Activated naive CD8-positive, alpha-beta T cell (primary cell): ENCODE measurements at regions not wholly inside any gene's neighbourhood (a gene's known extent, or its start where the extent isn't known, plus 50 kb on each side); places are given as distances from the start of the nearest gene placed in this dataset.
"Not testable (repeated sequence)": the region's sequence is repeated elsewhere in the genome, so short reads cannot be mapped to it uniquely, and the experiment has no call there.

Experiments
- H3K27ac Mint-ChIP-seq: one replicate; pipeline ENCODE4 v1.8.0; 2021; ENCODE audit warnings: mixed read lengths
- H3K27me3 Mint-ChIP-seq: one replicate; pipeline ENCODE4 v1.8.0; 2021; ENCODE audit warnings: mixed read lengths
- H3K36me3 Mint-ChIP-seq: one replicate; pipeline ENCODE4 v1.8.0; 2021; ENCODE audit warnings: mixed read lengths
- H3K4me1 Mint-ChIP-seq: one replicate; pipeline ENCODE4 v1.8.0; 2021; ENCODE audit warnings: low read depth, mixed read lengths
- H3K4me3 Mint-ChIP-seq: one replicate; pipeline ENCODE4 v1.8.0; 2021; ENCODE audit warnings: mild to moderate bottlenecking, mixed read lengths
- H3K9me3 Mint-ChIP-seq: one replicate; pipeline ENCODE4 v1.8.0; 2021; ENCODE audit warnings: low read depth, mixed read lengths

DNA sequence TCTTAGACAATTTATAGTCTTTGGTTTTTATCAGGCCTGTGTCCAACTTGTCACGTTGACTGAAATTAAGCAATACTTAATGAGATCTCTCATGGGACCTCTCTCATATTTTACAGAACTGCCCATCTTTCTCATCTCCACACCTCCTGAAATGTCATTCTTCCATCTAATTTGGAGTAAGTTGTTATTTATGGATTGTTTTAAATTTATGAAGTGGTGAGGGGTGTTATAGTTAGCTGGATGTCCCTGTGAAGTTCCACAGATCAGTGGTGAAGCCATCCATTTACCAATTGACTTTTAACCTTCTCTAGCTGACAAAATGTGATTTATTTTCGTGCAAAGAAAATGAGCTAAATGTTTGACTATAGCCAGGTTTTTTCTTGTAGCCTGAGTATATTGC is 824.9 kb downstream of the KCNJ2 start:
- H3K27ac Mint-ChIP-seq: no peak overlapping the region
- no peaks in the 10 kb centered on the region for H3K4me1 Mint-ChIP-seq
- no peaks in the 10 kb centered on the region for H3K27me3 Mint-ChIP-seq
- peaks cover 9% of the 10 kb centered on the region for H3K9me3 Mint-ChIP-seq
- H3K4me3 Mint-ChIP-seq: no peak overlapping the region
- H3K36me3 Mint-ChIP-seq: no peaks in the 10 kb centered on the region

DNA sequence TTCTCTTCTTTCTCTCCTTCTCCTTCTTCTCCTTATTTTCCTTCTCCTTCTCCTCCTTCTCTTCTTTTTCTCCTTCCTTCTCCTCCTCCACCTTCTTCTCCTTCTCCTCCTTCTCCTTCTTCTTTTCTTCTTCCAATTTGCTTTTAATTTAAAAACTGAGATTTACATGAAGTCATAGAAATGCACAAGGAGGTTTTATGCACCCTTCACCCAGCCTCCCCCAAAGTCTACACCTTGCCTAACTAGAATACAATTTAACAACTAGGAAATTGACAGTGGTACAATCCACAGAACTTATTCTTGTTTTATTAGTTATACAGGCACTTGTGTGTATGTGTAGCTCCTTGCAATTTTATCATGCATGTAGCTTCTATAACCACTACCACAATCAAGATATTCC is 826.7 kb downstream of the KCNJ2 start:
- Mint-ChIP-seq H3K4me3 (no peak overlapping the region), H3K27ac (no peak overlapping the region), H3K9me3 (peaks cover 9% of the 10 kb centered on the region), H3K4me1 (no peaks in the 10 kb centered on the region), H3K36me3 (no peaks in the 10 kb centered on the region), H3K27me3 (no peaks in the 10 kb centered on the region)

DNA sequence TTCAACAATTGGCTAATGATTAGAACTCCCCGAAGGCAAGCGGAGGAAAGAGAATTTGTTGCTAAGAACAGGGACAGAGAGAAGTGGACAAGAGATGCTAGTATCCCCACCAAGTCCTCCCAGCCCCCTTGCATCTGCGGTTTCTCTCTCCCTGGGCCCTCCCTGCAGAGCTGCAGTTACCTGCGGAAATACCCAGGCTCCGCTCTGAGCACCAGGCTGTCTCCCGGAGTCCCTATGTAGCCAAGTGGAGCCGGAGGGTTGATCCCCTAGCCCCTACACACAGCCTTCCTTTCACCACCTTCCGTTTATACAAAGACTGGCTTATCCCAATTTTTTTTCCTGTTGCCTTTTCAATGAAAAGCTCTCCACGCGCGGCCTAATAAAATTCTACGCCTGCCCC is 834.4 kb downstream of the KCNJ2 start:
- Mint-ChIP-seq H3K27me3 (no peaks in the 10 kb centered on the region), H3K4me3 (no peak overlapping the region), H3K27ac (no peak overlapping the region), H3K36me3 (no peaks in the 10 kb centered on the region), H3K9me3 (no peaks in the 10 kb centered on the region), H3K4me1 (no peaks in the 10 kb centered on the region)

DNA sequence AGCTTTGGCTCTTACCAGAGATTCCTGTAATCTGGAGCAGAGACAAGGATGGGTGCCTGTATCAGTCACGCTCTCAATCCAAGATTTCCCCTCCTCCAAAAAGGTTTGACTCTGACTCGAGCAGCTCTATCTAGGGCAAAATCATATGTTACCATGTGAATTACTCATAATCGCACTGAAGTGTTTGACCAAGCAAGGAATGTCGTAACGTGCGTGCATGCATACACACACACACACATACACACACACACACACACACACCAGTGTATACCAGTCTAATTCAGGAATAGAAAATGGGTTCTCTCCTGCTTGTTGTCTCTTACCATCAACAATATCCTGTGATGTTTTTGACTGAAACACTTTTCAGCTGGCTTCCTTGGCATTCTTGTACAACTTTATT is 835.1 kb downstream of the KCNJ2 start:
- Mint-ChIP-seq H3K4me1 (no peaks in the 10 kb centered on the region), H3K9me3 (no peaks in the 10 kb centered on the region), H3K4me3 (no peak overlapping the region), H3K27me3 (no peaks in the 10 kb centered on the region), H3K27ac (no peak overlapping the region), H3K36me3 (no peaks in the 10 kb centered on the region)

DNA sequence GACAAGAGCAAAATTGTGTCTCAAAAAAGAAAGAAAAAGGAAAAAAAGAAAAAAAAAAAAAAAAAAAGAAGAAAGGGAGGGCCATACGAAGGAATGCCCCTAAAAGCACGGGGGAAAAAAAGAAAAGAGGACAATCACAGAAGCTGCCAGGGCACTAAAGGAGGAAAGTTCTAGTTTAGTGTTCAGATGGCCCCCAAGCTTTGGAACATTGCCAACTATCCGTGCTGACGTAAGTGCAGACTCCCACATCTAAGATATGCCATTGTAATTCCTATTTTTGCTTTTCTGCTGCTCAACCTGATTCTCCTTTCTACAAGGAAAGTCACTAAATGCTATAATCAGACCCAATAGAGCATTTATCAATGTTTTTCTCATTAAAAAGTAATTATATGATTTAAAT is 842.1 kb downstream of the KCNJ2 start:
- Mint-ChIP-seq H3K36me3 (no peaks in the 10 kb centered on the region), H3K27me3 (no peaks in the 10 kb centered on the region), H3K9me3 (no peaks in the 10 kb centered on the region), H3K4me1 (no peaks in the 10 kb centered on the region), H3K27ac (no peak overlapping the region), H3K4me3 (no peak overlapping the region)

DNA sequence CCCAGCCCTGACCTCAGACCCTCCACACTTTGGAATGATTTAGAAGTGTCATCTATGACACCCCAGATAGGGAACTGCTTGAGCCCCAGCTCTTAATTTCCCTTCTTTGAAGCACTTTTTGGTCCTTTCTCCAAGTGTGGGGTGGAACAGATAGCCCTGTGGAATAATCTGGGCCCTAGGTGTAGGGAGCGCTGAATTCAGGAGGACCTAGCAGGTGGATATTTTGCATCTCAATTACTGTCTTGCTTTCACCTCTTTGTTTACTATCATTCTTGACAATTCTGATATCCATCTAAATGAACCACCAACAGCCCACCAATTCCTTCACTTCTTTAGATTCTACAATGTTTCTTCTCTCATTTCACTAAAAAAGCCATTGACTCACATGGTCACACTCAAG is 850.4 kb downstream of the KCNJ2 start:
- Mint-ChIP-seq H3K27me3 (no peaks in the 10 kb centered on the region), H3K9me3 (no peaks in the 10 kb centered on the region), H3K4me3 (no peak overlapping the region), H3K4me1 (no peaks in the 10 kb centered on the region), H3K36me3 (no peaks in the 10 kb centered on the region), H3K27ac (no peak overlapping the region)

DNA sequence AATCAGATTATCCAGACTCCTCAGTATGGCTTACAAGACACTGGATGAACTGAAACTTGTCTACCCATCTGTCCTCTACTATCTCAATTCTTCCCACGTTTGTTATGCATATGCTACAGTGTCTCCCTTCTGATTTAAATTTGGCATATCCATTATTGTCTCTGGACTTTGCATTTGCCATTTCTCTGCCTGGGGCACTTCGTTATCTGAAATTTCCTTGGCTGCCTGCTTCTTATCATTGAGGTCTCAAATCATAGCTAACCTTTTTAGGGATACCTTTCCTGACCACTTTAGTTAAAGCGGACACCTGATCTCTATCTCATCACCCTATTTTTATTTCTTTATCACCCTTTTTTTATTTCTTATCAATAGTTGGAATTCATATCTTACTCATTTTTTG is 853.4 kb downstream of the KCNJ2 start:
- H3K27ac Mint-ChIP-seq: no peak overlapping the region
- H3K36me3 Mint-ChIP-seq: no peaks in the 10 kb centered on the region
- H3K9me3 Mint-ChIP-seq: no peaks in the 10 kb centered on the region
- H3K27me3 Mint-ChIP-seq: no peaks in the 10 kb centered on the region
- H3K4me1 Mint-ChIP-seq: no peaks in the 10 kb centered on the region
- no peak overlapping the region for H3K4me3 Mint-ChIP-seq

DNA sequence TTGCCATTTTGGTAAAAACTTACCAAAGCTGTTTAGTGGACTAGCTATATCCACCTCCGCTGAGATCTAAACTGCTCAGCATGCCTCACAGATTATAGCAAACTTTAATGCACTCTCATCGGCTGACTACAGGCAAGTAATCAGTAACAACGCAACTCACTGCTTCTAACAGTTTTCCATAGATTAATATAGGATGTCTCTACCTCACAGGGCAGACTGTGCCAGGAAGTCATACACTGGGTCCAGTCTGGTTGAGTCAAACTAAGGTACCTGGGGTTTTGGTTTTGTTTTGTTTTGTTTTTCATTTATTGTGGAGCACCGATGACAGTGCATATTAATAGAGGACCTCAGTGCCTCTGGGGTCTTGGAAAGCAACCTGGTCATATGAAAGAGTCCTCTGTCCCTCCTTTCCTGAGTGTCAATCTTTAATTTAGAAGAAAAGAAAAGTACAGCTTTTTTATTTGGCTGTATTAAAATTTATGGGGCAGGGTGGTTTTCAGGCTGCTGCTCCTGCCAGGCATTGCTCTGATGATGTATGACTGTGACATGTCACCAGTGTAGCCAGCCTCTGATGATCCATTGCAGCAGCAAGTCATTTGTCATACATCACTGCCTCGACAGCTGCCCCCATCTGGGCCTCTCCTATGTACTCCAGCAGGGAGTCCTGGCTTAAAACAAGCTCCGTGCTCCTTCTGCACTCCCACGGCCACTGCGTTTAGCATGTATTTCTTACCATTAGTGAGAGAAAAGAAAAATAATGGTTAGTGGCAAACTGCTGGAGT is 854.1 kb downstream of the KCNJ2 start:
- no peaks in the 10 kb centered on the region for H3K27me3 Mint-ChIP-seq
- H3K27ac Mint-ChIP-seq: no peak overlapping the region
- H3K4me3 Mint-ChIP-seq: no peak overlapping the region
- no peaks in the 10 kb centered on the region for H3K4me1 Mint-ChIP-seq
- no peaks in the 10 kb centered on the region for H3K36me3 Mint-ChIP-seq
- no peaks in the 10 kb centered on the region for H3K9me3 Mint-ChIP-seq

DNA sequence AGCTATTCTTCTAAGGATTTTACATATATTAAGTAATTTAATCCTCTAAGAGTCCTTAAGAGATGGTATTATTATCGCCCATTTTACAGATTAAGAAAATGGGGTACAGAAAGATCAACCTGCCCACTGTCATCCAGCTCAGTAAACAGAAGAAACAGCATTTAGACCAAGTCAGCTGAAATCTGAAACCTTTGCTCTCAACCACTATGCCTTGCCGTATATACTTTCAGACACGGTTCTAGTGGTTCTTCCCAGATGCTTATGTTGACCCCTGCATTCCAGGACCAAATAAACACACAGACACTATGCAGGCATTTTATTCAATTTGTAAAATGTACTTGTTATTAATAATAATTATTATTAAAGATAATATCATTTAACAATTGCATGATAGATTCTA is 854.8 kb downstream of the KCNJ2 start:
- no peaks in the 10 kb centered on the region for H3K4me1 Mint-ChIP-seq
- H3K27me3 Mint-ChIP-seq: no peaks in the 10 kb centered on the region
- no peaks in the 10 kb centered on the region for H3K9me3 Mint-ChIP-seq
- H3K4me3 Mint-ChIP-seq: no peak overlapping the region
- H3K27ac Mint-ChIP-seq: no peak overlapping the region
- no peaks in the 10 kb centered on the region for H3K36me3 Mint-ChIP-seq

DNA sequence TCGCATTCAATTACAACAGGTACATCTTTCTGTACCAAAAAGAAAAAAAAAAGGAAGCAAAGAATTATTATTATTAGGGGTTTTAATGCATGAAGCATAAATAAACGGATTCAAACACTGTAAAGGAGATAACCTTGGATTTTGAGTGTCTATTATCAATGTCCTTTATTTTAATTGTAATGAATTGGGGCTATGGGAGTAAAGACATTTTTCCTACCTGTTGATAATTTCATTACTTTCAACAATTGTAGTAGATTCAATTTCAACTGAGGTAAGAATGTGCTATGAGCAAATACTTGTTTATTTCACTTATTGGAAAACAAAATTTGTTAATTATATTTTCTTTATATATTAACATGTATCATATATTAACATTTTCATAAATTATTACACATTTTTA is 855.6 kb downstream of the KCNJ2 start:
- H3K27me3 Mint-ChIP-seq: no peaks in the 10 kb centered on the region
- no peaks in the 10 kb centered on the region for H3K36me3 Mint-ChIP-seq
- H3K27ac Mint-ChIP-seq: no peak overlapping the region
- no peak overlapping the region for H3K4me3 Mint-ChIP-seq
- no peaks in the 10 kb centered on the region for H3K4me1 Mint-ChIP-seq
- H3K9me3 Mint-ChIP-seq: no peaks in the 10 kb centered on the region

DNA sequence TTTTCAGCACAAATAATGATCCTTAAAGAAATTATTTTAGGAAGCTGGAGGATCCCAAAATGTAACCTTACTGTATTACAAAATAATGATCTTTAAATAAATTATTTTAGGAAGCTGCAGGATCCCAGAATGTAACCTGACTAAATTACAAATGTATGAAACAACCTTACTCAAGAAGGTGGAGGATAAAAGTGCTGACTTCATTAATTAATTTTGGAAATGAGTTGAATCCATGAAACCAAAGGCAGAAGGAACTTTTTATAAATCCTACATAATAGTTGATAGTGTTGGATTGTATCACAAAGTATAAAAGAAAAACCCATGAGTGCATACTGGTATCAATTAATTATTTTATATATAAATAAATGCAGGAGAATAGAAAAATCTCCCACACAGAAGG is 859.9 kb downstream of the KCNJ2 start:
- Mint-ChIP-seq H3K4me3 (no peak overlapping the region), H3K36me3 (no peaks in the 10 kb centered on the region), H3K9me3 (peaks cover 4% of the 10 kb centered on the region), H3K27me3 (no peaks in the 10 kb centered on the region), H3K4me1 (no peaks in the 10 kb centered on the region), H3K27ac (no peak overlapping the region)

DNA sequence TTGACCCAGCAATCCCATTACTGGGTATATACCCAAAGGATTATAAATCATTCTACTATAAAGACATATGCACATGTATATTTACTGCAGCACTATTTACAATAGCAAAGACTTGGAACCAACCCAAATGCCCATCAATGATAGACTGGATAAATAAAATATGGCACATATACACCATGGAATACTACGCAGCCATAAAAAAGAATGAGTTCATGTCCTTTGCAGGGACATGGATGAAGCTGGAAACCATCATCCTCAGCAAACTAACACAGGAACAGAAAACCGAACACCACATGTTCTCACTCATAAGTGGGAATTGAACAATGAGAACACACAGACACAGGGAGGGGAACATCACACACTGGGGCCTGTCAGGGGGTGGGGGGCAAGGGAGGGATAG is 862.0 kb downstream of the KCNJ2 start:
- H3K9me3 Mint-ChIP-seq, H3K36me3 Mint-ChIP-seq, H3K4me3 Mint-ChIP-seq, H3K4me1 Mint-ChIP-seq, H3K27ac Mint-ChIP-seq, H3K27me3 Mint-ChIP-seq: not testable (repeated sequence)

DNA sequence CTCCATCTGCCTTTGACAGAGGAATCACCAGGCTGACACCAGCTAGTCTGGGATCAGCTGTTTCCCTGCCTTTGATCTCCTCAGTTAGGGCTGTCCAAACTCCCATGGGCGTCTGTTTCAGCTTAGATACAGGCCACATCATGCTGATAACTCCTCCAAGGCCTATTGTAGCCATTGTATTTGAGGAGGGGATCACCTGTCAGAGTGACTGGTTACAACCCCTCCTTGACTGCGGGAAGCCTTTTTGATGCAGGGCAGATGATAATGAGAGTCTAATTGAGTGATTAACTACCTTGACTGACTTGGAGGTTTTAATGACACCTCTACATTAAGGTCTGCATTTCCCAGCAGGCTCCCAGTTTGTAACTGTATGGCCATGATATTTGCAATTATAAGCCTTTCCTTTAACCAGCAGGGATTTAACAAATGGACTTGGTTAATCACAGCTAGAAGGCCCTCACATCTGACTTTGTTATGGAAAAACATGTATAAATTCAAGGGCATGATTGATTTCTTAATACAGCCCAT is 863.5 kb downstream of the KCNJ2 start:
- H3K9me3 Mint-ChIP-seq: peaks cover 4% of the 10 kb centered on the region
- no peak overlapping the region for H3K27ac Mint-ChIP-seq
- H3K4me3 Mint-ChIP-seq: no peak overlapping the region
- H3K27me3 Mint-ChIP-seq: no peaks in the 10 kb centered on the region
- H3K36me3 Mint-ChIP-seq: no peaks in the 10 kb centered on the region
- H3K4me1 Mint-ChIP-seq: no peaks in the 10 kb centered on the region

DNA sequence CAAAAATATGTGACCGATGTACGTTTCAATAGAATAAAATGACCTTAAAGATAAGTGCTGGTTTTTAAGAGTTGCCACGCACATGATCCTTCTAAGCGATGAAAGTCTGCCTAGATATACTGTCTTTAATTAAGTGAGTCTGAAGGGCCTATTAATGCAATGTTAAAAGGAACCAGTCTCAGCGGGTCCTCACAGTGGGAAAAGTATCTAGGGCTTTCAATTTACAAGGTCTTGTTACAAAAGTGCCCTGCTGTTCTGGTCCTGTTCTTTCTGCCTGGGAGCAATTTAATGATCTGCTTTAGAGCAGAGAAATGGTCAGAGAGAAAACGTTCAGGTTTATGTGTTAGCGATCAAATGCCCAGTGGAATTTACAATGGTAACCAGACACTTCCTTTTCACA is 864.0 kb downstream of the KCNJ2 start:
- H3K27me3 Mint-ChIP-seq: no peaks in the 10 kb centered on the region
- no peak overlapping the region for H3K27ac Mint-ChIP-seq
- H3K4me1 Mint-ChIP-seq: no peaks in the 10 kb centered on the region
- H3K36me3 Mint-ChIP-seq: no peaks in the 10 kb centered on the region
- H3K9me3 Mint-ChIP-seq: peaks cover 4% of the 10 kb centered on the region
- H3K4me3 Mint-ChIP-seq: no peak overlapping the region

DNA sequence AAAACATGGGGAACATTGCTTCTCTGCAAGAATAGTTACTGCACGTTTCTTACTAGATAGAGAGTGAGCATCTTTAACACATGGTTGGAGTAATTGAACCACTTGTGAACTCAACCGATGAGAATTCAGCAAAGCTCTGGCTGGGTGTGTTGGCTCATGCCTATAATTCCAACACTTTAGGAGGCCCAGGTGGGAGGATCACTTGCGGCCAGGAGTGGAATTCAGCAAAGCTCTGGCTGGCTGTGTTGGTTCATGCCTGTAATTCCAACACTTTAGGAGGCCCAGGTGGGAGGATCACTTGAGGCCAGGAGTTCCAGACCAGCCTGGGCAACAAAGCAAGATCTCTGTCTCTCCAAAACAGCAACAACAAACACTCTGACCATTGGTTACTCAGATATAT is 865.9 kb downstream of the KCNJ2 start:
- Mint-ChIP-seq H3K27me3 (no peaks in the 10 kb centered on the region), H3K27ac (no peak overlapping the region), H3K9me3 (peaks cover 4% of the 10 kb centered on the region), H3K4me3 (no peak overlapping the region), H3K36me3 (no peaks in the 10 kb centered on the region), H3K4me1 (no peaks in the 10 kb centered on the region)

DNA sequence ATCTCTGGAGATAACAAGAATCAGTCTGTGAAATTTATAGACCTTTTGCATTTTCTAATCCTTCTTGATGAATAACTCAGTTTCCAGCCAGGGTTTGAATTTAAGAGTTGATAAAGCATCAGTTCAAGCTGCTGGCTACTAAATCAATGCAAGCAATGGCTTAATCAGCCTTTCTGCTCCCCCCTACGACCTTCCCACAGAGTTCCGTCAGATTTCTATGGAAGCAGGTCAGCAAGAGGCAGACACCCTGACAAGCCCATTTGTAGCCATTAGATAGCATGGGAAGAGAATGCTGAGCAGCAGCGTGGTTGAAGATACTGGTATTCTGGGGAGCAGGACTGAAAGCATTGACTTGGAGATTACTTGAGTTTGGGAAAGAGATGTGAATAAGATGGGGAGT is 868.1 kb downstream of the KCNJ2 start:
- no peak overlapping the region for H3K27ac Mint-ChIP-seq
- H3K36me3 Mint-ChIP-seq: no peaks in the 10 kb centered on the region
- peaks cover 4% of the 10 kb centered on the region for H3K9me3 Mint-ChIP-seq
- H3K4me3 Mint-ChIP-seq: no peak overlapping the region
- no peaks in the 10 kb centered on the region for H3K27me3 Mint-ChIP-seq
- H3K4me1 Mint-ChIP-seq: no peaks in the 10 kb centered on the region
